ENCODE measurements at regions not wholly inside any gene's neighbourhood (a gene's known extent, or its start where the extent isn't known, plus 50 kb on each side); places are given as distances from the start of the nearest gene placed in this dataset.

DNA sequence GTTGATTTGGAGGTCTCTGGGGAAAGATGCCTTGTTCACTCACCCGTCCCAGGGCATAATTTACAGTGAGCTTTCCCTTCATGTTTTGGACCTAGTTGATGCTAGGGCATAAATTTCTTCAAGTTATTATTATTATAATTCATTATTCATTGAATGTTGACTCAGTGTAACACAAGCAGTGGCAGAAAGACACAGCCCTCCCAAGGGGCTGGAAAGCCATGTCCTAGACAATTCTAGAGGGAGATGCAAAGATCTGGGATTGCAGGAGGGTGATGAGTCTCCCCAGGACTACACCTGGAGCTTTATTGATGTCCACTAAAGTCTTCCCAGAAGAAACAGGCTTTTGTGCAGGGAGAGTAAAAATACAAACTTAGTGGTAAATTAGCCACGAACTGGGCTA, 322.0 kb upstream of the MOCS1 start:
- no peak overlapping the region for H3K9ac ChIP-seq (ENCODE audit: control insufficient read depth, extremely low read depth, insufficient read depth, low read length)
- no peak overlapping the region for H2AFZ ChIP-seq (ENCODE audit: control insufficient read depth, low read length)
- H3K27me3 ChIP-seq (ENCODE audit: control insufficient read depth, extremely low read depth, insufficient read depth, low read length) = no peaks in the 10 kb centered on the region
- TF ChIP-seq, protein P1, sequence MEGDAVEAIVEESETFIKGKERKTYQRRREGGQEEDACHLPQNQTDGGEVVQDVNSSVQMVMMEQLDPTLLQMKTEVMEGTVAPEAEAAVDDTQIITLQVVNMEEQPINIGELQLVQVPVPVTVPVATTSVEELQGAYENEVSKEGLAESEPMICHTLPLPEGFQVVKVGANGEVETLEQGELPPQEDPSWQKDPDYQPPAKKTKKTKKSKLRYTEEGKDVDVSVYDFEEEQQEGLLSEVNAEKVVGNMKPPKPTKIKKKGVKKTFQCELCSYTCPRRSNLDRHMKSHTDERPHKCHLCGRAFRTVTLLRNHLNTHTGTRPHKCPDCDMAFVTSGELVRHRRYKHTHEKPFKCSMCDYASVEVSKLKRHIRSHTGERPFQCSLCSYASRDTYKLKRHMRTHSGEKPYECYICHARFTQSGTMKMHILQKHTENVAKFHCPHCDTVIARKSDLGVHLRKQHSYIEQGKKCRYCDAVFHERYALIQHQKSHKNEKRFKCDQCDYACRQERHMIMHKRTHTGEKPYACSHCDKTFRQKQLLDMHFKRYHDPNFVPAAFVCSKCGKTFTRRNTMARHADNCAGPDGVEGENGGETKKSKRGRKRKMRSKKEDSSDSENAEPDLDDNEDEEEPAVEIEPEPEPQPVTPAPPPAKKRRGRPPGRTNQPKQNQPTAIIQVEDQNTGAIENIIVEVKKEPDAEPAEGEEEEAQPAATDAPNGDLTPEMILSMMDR (optimal IDR thresholded peaks at IDR 0.05 in 1 of 3, IDR thresholded peaks at IDR 0.05 in 1 of 3, conservative IDR thresholded peaks at IDR 0.05 in 1 of 3; ENCODE audit: extremely low read depth in 1 of 3, insufficient read depth in 2 of 3, low read length in 3 of 3) = no peak
- no peak for TF ChIP-seq EZH2 (IDR thresholded peaks at IDR 0.05; ENCODE audit: low read length)
- no peaks in the 10 kb centered on the region for H3K9me1 ChIP-seq (ENCODE audit: control insufficient read depth, extremely low read depth, insufficient read depth, low read length)
- DNase-seq (ENCODE audit: low read depth, low spot score) = no peak
- FAIRE-seq = no peak
- H3K9me3 ChIP-seq (ENCODE audit: control insufficient read depth, low read depth, low read length) = no peaks in the 10 kb centered on the region
- no peak overlapping the region for H3K27ac ChIP-seq (ENCODE audit: control insufficient read depth, insufficient read depth, low read length)
- no peak overlapping the region for H3K4me3 ChIP-seq (ENCODE audit: control insufficient read depth in 2 of 3, extremely low read depth in 1 of 3, insufficient read depth in 2 of 3, low read depth in 1 of 3, low read length in 3 of 3)
- H3K4me1 ChIP-seq (ENCODE audit: control insufficient read depth, extremely low read depth, insufficient read depth, low read length) = no peaks in the 10 kb centered on the region
- H4K20me1 ChIP-seq (ENCODE audit: control insufficient read depth, extremely low read depth, insufficient read depth, low read length) = no peaks in the 10 kb centered on the region
- no peaks in the 10 kb centered on the region for H3K79me2 ChIP-seq (ENCODE audit: control insufficient read depth, insufficient read depth, low read length)
- dilution Hi-C loops (cut with MboI; ENCODE audit: extremely low pct_ligation_motif_present, low sequenced_read_pairs) = no loop called here
- no peaks in the 10 kb centered on the region for H3K36me3 ChIP-seq (ENCODE audit: control insufficient read depth in 2 of 2, extremely low read depth in 1 of 2, insufficient read depth in 2 of 2, low read length in 2 of 2)
- no peak overlapping the region for H3K4me2 ChIP-seq (ENCODE audit: control insufficient read depth, extremely low read depth, insufficient read depth, low read depth, low read length)

DNA sequence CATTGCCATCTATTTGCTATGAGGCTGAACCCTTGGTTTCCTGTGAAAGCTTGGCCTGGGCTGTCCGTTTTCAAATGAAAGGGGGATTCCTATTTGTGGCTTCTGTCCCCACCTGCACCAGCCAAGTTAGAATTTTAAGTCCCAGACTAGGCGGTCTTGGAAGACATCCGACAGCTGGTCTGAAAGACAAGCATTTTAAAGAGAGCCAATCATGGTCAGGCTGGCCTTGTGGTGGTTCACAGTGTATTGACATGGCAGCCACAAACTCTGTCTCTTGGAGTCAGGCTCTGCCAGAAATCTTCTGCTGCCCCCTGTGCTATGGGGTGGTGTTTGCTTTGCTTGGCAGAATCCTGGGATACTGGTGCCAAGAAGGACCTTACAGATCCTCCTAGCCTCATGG, 319.2 kb upstream of the MOCS1 start:
- no peaks in the 10 kb centered on the region for H3K9me3 ChIP-seq (ENCODE audit: control insufficient read depth, low read depth, low read length)
- no peaks in the 10 kb centered on the region for H3K4me1 ChIP-seq (ENCODE audit: control insufficient read depth, extremely low read depth, insufficient read depth, low read length)
- H3K4me2 ChIP-seq (ENCODE audit: control insufficient read depth, extremely low read depth, insufficient read depth, low read depth, low read length) = no peak overlapping the region
- H3K36me3 ChIP-seq (ENCODE audit: control insufficient read depth in 2 of 2, extremely low read depth in 1 of 2, insufficient read depth in 2 of 2, low read length in 2 of 2) = no peaks in the 10 kb centered on the region
- H4K20me1 ChIP-seq (ENCODE audit: control insufficient read depth, extremely low read depth, insufficient read depth, low read length) = no peaks in the 10 kb centered on the region
- H3K27me3 ChIP-seq (ENCODE audit: control insufficient read depth, extremely low read depth, insufficient read depth, low read length) = no peaks in the 10 kb centered on the region
- no peak for DNase-seq (ENCODE audit: low read depth, low spot score)
- no peak overlapping the region for H2AFZ ChIP-seq (ENCODE audit: control insufficient read depth, low read length)
- no peak overlapping the region for H3K9ac ChIP-seq (ENCODE audit: control insufficient read depth, extremely low read depth, insufficient read depth, low read length)
- dilution Hi-C loops (cut with MboI; ENCODE audit: extremely low pct_ligation_motif_present, low sequenced_read_pairs) = no loop called here
- FAIRE-seq = no peak
- H3K9me1 ChIP-seq (ENCODE audit: control insufficient read depth, extremely low read depth, insufficient read depth, low read length) = no peaks in the 10 kb centered on the region
- H3K4me3 ChIP-seq (ENCODE audit: control insufficient read depth in 2 of 3, extremely low read depth in 1 of 3, insufficient read depth in 2 of 3, low read depth in 1 of 3, low read length in 3 of 3) = no peak overlapping the region
- H3K27ac ChIP-seq (ENCODE audit: control insufficient read depth, insufficient read depth, low read length) = no peak overlapping the region
- TF ChIP-seq, protein P1 (optimal IDR thresholded peaks at IDR 0.05 in 1 of 3, IDR thresholded peaks at IDR 0.05 in 1 of 3, conservative IDR thresholded peaks at IDR 0.05 in 1 of 3; ENCODE audit: extremely low read depth in 1 of 3, insufficient read depth in 2 of 3, low read length in 3 of 3) = no peak
- TF ChIP-seq EZH2 (IDR thresholded peaks at IDR 0.05; ENCODE audit: low read length) = no peak
- no peaks in the 10 kb centered on the region for H3K79me2 ChIP-seq (ENCODE audit: control insufficient read depth, insufficient read depth, low read length)

Measured in keratinocyte (primary cell).